D721Med (cell line): ENCODE measurements at regions not wholly inside any gene's neighbourhood (a gene's known extent, or its start where the extent isn't known, plus 50 kb on each side); places are given as distances from the start of the nearest gene placed in this dataset.

Experiments used
- DNase-seq: peaks from one replicate; pipeline ENCODE4 v3.0.0; 2011; ENCODE audit warnings: low spot score; ENCODE audit not compliant: insufficient read length
- FAIRE-seq: peaks from 2 replicates; lab custom pipeline; 2011; peaks lifted over from hg19 to GRCh38; lab: Jason Lieb, UNC
- TF ChIP-seq, protein P1 (sequence below): IDR thresholded peaks from 2 replicates; pipeline ENCODE4 v1.5.1; 2012; ENCODE audit warnings: mild to moderate bottlenecking, control low read depth; ENCODE audit not compliant: insufficient read depth; ENCODE audit errors: missing control alignments

DNA sequence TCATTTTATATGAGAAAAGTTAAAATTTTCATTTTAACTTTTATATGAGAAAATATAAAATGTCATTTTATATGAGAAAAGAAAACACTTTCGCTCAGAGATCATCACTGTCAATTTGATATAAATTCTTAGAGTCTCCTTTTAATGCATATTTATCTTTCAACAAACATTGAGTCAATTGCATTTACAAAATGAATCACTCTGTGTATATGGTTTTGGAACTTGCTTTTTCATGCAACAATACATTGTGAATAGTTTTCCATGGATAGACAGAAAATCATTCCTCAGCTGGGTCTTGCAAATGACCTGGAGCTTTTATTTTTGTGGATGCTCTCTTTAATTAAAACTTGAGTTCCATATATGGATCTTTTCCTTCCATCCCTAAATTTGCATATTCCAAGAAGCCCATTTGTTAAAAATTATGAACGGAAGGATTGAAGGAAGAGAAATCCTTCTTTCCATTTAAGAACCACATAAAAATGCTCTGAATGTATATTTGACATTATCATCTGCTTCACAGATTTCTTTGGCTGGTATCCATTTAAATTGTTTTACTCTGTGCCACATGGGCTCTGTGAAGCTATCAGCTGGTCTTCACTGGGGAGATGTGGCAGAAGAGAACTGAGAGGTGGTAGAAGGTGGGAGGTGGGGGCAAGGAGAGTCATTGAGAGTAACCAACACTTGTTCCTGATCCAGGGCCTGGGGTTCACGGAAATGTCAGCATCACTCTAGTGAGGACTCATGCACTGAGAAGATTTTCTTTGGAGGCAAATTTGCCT is 104.1 kb downstream of the QPCT start:
- DNase-seq (no peak), FAIRE-seq (no peak)
- TF ChIP-seq, protein P1, sequence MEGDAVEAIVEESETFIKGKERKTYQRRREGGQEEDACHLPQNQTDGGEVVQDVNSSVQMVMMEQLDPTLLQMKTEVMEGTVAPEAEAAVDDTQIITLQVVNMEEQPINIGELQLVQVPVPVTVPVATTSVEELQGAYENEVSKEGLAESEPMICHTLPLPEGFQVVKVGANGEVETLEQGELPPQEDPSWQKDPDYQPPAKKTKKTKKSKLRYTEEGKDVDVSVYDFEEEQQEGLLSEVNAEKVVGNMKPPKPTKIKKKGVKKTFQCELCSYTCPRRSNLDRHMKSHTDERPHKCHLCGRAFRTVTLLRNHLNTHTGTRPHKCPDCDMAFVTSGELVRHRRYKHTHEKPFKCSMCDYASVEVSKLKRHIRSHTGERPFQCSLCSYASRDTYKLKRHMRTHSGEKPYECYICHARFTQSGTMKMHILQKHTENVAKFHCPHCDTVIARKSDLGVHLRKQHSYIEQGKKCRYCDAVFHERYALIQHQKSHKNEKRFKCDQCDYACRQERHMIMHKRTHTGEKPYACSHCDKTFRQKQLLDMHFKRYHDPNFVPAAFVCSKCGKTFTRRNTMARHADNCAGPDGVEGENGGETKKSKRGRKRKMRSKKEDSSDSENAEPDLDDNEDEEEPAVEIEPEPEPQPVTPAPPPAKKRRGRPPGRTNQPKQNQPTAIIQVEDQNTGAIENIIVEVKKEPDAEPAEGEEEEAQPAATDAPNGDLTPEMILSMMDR, result no peak

DNA sequence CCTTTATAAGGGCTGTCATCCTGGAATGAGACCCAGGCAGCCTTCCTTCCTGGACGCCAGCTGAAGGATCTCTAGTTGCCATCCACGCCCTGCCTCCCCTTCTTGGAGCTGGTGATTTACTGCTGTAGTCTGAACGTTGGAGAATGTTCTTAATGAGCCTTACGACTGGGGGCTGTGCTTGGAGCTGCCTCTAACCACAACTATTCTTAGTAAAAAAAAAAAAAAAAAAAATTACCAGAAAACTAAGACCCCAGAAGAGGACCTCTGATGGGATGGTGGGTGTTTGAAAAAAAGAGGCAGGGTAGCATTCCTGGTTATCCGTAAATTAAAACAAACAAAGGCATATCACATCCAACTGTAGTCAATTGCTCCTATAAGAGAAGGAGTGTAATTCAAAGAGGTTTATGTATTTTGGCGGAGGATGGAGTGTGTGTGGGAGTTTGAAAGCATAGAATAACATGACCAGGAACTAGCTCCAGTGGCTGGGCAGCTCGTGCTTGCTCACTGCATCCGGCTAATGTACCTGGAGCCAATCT is 105.4 kb downstream of the QPCT start:
- FAIRE-seq, result no peak
- no peak for DNase-seq
- TF ChIP-seq, protein P1, result no peak

DNA sequence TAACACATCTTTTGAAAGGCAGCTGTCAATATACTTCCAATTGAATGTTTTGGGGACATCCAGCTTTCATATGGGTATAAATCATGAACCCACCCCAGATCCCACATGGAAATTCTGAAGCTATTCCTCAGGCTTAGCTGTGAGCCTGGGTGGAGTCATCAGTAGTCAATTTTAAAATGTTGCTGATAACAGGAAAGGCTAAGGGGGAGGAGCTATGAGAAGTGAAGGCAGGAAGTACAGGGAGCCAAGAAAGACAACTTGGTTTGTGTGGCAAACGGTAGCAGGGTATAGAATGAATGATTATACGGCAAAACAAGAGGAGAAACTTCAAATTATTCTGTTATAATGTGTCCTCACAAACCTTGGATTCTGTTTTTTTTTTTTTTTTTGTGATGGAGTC is 108.6 kb downstream of the QPCT start:
- DNase-seq, result no peak
- TF ChIP-seq, protein P1, result no peak
- no peak for FAIRE-seq

DNA sequence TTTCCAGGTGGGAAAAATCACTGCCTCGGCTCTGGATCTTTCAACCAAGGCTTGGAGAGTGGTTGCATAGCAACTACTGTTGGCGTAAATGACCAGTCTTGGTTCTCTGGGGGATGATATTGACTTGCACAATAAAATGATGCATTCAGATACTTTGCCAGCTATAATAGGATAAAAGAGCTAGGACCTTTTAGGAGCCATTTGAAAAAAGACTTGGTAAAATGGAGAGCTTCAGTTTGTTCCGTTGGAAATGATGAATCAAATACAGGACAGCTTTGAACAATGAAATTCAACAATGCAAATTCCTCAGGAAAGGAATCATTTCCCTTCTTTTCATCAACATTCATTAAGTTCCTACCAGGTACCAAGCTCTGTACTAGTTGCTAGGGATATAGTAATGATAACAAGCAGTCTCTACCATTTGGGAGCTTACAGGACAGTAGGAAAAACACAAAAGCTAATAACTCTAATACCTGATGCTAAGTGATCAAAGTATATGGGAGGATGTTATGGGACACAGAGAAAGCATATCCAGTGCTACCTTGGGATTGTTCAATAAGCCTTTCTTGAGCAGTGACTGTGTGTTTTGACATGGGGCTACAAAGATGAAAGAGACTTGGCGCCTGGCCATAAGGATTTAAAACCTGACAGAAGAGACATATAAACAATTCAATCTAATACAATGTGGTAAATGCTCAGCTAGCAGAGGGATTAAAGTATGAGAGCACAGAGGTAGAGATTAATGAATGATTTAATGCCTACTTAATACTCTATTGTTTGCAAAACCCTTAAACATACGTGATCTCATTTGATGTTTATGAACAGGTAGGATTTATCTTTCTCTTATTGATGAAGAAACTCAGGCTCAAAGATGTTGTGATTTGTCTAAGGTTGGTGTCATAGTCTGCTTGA is 110.7 kb downstream of the QPCT start:
- FAIRE-seq, result peak; percentile 84
- TF ChIP-seq, protein P1, result no peak
- DNase-seq, result no peak

DNA sequence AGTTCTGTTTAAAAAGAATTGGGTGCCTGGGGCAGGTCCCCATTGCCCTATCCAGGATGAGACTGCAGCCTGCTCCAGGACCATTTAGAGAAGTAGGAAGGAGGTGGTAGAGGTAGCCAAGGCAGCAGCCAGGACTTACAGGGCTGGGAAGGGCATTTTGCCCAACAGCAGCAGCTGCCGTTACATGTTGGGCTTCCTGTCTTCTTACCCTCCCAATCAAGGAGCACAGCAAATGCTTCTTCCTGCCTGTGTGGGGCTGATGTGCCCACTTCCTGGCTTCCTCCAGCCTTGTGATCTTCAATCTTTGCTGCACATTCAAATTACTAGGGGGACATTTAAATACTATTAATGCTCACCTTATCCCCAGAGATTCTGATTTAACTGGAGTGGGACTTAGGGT is 112.0 kb downstream of the QPCT start:
- FAIRE-seq (no peak), DNase-seq (no peak)
- TF ChIP-seq, protein P1, result no peak

DNA sequence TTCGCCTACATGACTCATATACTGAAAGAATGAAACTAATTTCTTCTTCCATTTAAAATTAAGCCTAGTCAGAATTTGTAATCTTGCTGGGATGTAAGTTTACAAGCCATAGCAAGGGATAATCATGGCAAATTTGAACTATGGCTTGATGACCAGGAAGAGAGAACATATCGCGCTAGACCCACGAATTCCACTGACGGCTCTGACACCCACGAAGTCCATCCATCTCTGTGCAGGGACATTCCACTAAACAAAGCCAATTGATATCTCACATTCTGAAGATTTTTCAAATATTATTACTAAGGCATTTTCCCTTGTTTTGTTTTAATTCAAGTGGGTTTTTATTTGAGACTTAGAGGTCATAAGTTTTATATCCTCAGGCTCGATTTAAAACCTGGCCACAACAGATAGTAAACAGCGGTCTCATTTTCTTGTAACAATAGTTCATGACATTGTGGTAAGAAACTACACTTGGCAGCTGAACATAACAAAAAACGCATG is 113.0 kb downstream of the QPCT start:
- TF ChIP-seq, protein P1, result no peak
- DNase-seq, result no peak
- no peak for FAIRE-seq
